ENCODE measurements at regions not wholly inside any gene's neighbourhood (a gene's known extent, or its start where the extent isn't known, plus 50 kb on each side); places are given as distances from the start of the nearest gene placed in this dataset.

GRCh38 chr1:61013189-61013945, 69.0 kb upstream of the NFIA start:
- POLR2A ChIA-PET = interaction anchor here (1.5 kb wide), 1 partner anchor 65 kb away, joined by 3 read pairs; no protein-coding TSS in a partner anchor
- CTCF ChIA-PET = interaction anchor here (0.6 kb wide), 1 partner anchor 339 kb away, joined by 3 read pairs; no protein-coding TSS in a partner anchor
- Mint-ChIP-seq H3K9me3 (no peaks in the 10 kb centered on the region), H3K27ac (no peak overlapping the region), H3K4me1 (ENCODE audit: low read depth) (no peaks in the 10 kb centered on the region), H3K36me3 (ENCODE audit: low read depth) (no peaks in the 10 kb centered on the region), H3K4me3 (no peak overlapping the region), H3K27me3 (peaks cover 35% of the 10 kb centered on the region)
- H3K36me3 ChIP-seq (ENCODE audit: insufficient read depth, low read length) = no peaks in the 10 kb centered on the region
- no peak for ATAC-seq (ENCODE audit: poor library complexity)
- H3K27me3 ChIP-seq (ENCODE audit: control insufficient read depth in 1 of 2, insufficient read depth in 2 of 2, low read length in 2 of 2) = peaks cover 0 to 4% of the 10 kb centered on the region in 2 experiments
- no peaks in the 10 kb centered on the region for H3K4me1 ChIP-seq (ENCODE audit: insufficient read depth, low read length)
- no peaks in the 10 kb centered on the region for H3K9me3 ChIP-seq (ENCODE audit: control insufficient read depth in 1 of 2, insufficient read depth in 1 of 2, low read length in 2 of 2)
- H3K27ac ChIP-seq (ENCODE audit: low read depth in 1 of 2, low read length in 2 of 2) = no peak overlapping the region
- DNase-seq = no peak
- intact Hi-C loops (cut with DNase I, micrococcal nuclease) = no loop called here
- TF ChIP-seq CTCF (IDR thresholded peaks at IDR 0.05) = no peak
- H3K4me3 ChIP-seq (ENCODE audit: low read length) = no peak overlapping the region

DNA sequence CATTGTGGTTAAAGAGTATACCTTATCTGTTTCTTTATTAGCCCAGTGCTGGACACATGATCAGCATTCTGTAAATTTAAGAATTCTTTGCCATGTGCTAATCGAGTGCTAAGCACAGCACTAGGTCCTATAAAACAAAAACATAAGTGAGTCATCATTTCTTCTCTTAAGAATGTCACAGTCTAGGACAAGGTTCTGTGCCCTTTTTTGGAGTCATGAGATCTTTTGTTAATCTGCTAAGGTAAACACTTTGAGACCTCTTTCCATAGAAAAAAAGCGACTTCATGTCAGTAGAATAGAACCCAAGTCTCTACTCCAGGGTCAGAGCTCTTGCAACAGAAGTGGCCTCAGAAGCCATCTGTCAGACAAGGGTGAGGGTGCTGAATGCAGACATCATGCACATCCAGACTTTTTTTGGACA, 70.0 kb upstream of the NFIA start:
- H3K27me3 ChIP-seq (ENCODE audit: control insufficient read depth in 1 of 2, insufficient read depth in 2 of 2, low read length in 2 of 2) = peaks cover 0 to 4% of the 10 kb centered on the region in 2 experiments
- TF ChIP-seq CTCF (IDR thresholded peaks at IDR 0.05) = no peak
- Mint-ChIP-seq H3K4me1 (ENCODE audit: low read depth) (no peaks in the 10 kb centered on the region), H3K36me3 (ENCODE audit: low read depth) (no peaks in the 10 kb centered on the region), H3K27ac (no peak overlapping the region), H3K27me3 (peaks cover 31% of the 10 kb centered on the region), H3K9me3 (no peaks in the 10 kb centered on the region), H3K4me3 (no peak overlapping the region)
- H3K27ac ChIP-seq (ENCODE audit: low read depth in 1 of 2, low read length in 2 of 2) = no peak overlapping the region
- no peak for DNase-seq
- POLR2A ChIA-PET = no interaction called here
- H3K4me1 ChIP-seq (ENCODE audit: insufficient read depth, low read length) = no peaks in the 10 kb centered on the region
- no peaks in the 10 kb centered on the region for H3K36me3 ChIP-seq (ENCODE audit: insufficient read depth, low read length)
- ATAC-seq (ENCODE audit: poor library complexity) = no peak
- intact Hi-C loops (cut with DNase I, micrococcal nuclease) = no loop called here
- no peaks in the 10 kb centered on the region for H3K9me3 ChIP-seq (ENCODE audit: control insufficient read depth in 1 of 2, insufficient read depth in 1 of 2, low read length in 2 of 2)
- CTCF ChIA-PET = no interaction called here
- H3K4me3 ChIP-seq (ENCODE audit: low read length) = no peak overlapping the region

- H3K27ac Mint-ChIP-seq = no peak overlapping the region
- no peaks in the 10 kb centered on the region for H3K36me3 Mint-ChIP-seq (ENCODE audit: low read depth)
- DNase-seq (no peak), ATAC-seq (ENCODE audit: poor library complexity) (no peak)
- H3K27me3 Mint-ChIP-seq = peaks cover 26% of the 10 kb centered on the region
- no peaks in the 10 kb centered on the region for H3K4me1 ChIP-seq (ENCODE audit: insufficient read depth, low read length)
- H3K27ac ChIP-seq (ENCODE audit: low read depth in 1 of 2, low read length in 2 of 2) = no peak overlapping the region
- no peak overlapping the region for H3K4me3 ChIP-seq (ENCODE audit: low read length)
- H3K27me3 ChIP-seq (ENCODE audit: control insufficient read depth in 1 of 2, insufficient read depth in 2 of 2, low read length in 2 of 2) = peaks cover 0 to 4% of the 10 kb centered on the region in 2 experiments
- no peaks in the 10 kb centered on the region for H3K36me3 ChIP-seq (ENCODE audit: insufficient read depth, low read length)
- CTCF ChIA-PET = no interaction called here
- H3K9me3 Mint-ChIP-seq = no peaks in the 10 kb centered on the region
- intact Hi-C loops (cut with DNase I, micrococcal nuclease) = no loop called here
- POLR2A ChIA-PET = no interaction called here
- TF ChIP-seq CTCF (IDR thresholded peaks at IDR 0.05) = no peak
- H3K9me3 ChIP-seq (ENCODE audit: control insufficient read depth in 1 of 2, insufficient read depth in 1 of 2, low read length in 2 of 2) = no peaks in the 10 kb centered on the region
- no peak overlapping the region for H3K4me3 Mint-ChIP-seq
- H3K4me1 Mint-ChIP-seq (ENCODE audit: low read depth) = no peaks in the 10 kb centered on the region
Measured at GRCh38 chr1:61011561-61012263, 70.6 kb upstream of the NFIA start.

Measured in CD4-positive, alpha-beta T cell (primary cell).